NCI-H187 treated with DMSO at 0.1 percent for 48 hours (cell line): ENCODE measurements at regions not wholly inside any gene's neighbourhood (a gene's known extent, or its start where the extent isn't known, plus 50 kb on each side); places are given as distances from the start of the nearest gene placed in this dataset.
"Not testable (repeated sequence)": the region's sequence is repeated elsewhere in the genome, so short reads cannot be mapped to it uniquely, and the experiment has no call there.

ENCODE experiments used
- DNase-seq: peaks from one replicate; lab custom pipeline; 2025; lab: John Stamatoyannopoulos, UW

DNA sequence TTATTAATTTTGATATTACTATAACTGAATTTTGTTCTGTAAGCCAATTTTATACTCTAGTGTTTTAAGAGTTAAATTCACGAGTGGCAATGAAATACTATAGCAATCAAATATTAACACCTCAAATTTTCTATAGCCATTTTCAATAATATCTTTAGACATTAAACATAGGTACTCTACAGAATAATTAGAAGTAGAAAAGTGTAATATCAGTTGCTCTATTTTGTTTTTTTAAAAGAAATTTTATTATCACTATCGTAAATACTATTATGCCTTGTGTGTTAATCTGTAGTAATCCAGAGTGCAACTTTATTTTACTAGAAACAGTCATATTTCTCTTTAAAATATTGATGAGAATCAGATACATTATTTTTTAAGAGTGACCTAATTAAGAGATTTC, 691.2 kb downstream of the USP25 start:
- DNase-seq, result no peak

DNA sequence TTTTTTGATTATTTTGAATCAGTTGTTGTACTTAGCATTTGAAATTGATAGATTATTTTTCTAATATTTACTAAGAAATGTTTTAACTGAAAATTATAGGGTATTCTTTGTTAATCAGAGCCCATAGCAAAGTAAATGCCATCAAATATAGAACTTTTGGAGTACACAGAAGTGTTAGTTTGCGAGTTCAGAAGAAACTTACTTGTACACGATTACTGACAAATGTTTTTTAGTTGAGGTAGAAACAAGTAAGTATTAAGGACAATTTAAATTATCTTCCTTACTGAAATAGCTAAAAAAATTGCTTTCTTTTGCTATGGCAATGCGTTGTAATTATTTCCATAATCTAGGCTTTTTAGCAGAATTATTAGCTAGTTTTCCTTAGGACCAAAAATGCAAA, 692.2 kb downstream of the USP25 start:
- DNase-seq, result no peak

DNA sequence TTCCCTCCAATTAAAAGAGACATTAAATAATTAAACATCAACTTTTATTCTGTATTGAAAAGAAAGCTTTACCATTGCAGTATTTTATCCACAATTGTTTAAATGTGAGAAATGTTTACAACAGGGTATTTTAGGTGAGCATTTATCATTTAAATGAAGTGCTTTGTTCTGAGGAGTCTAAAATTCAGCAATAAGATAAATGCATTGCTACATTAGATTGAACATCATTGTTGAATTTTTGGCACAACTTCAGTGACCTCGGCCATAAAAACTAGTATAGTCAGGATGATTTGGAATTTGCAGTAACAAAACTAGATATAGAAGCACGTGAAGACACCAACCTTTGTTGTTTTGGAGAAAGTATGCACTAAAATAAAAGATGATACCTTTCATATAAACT, 692.9 kb downstream of the USP25 start:
- DNase-seq, result no peak

DNA sequence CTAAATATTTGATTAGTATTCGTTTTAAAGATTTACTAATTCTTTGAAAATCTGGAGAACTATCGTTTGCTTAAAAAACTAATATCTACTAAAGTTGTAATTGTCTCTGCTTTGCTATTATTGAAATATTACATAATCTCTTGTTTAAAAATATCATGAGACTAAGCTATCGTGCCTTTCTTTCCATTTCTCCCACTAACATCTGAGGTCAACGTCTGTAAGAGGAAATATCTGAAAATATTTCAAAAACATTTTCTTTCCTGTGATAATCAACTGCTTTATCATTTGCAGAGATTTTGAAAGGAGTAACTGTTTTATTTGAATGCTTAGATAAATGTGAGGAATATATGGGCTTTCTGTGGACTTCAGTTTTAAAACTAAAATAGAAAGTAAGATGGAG, 694.1 kb downstream of the USP25 start:
- DNase-seq, result no peak

DNA sequence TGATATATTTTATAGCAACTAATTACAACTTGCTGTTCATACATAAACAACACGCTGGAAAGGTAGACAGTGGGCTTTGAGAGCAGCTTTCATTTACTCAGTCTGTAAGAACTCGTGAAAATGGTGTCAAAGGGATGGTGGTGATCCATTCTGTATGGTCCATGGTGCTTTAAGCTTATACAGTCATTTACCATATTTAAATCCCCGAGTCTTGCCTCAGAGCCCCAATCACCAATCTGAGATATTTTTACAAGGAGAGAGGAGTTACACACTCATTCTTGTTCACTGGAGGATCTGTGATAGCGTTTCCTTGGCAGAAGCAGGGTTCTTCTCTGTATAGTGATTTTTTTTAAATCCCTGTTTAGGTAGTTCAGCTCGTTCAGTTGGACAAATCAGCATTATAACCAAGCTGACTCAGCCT, 694.6 kb downstream of the USP25 start:
- DNase-seq, result no peak

DNA sequence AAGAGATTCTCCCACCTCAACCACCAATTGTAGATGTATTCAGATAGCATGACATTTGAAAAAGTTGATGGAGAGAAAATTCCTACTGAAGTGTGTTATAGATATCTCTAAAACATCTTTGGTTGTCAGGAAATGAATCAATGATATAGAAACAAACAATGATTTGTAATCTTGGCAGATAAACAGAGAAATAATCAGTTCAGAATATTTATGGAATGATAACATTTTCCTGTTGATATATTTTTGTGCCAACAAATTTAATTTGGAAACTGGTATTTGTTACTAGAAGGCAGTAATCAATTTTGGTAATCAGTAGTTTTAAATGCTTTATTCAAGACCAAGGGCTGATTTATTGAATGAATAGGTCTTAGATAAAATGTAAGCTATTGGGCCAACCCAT, 695.6 kb downstream of the USP25 start:
- no peak for DNase-seq

DNA sequence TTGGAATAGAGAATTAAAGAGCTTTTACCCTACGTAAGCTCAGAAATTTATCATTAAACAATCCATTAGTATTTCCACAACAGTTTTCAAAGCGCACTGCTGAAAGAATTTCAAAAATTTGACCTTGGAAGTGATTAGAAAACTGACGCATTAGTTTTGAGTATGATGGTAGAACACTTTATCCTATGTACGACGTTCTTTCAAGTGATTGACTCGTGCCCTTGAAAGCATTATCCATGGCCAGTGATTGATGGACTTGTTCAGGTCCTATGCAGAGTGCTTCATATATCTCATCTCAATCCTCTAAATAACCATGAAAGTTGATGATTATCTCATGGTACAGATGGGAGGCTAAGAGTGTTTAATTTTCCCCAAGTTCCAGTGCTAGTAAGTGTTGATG, 697.2 kb downstream of the USP25 start:
- no peak for DNase-seq

DNA sequence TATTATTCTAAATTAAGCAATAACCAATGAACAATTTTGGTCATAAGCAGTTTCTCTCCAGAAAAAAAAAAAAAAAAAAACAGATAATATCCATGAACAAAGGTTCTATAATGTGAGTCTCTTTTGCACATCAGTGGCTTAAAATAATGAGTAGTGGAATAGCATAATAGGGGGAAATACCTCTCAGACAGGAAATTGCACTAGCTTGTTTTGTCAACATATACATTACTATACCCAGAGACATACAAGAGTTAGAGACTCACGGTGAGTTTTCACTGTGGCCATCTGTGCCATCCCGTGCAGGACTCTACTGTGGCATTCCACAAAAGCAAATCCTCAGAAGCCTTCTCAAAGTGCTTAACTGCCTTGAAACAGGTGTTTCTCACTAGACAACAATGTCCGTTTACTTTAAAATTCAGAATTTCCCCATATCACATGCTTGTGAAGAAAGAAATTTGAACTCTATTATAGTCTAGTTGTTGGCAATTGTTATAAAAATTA, 697.9 kb downstream of the USP25 start:
- no peak for DNase-seq

DNA sequence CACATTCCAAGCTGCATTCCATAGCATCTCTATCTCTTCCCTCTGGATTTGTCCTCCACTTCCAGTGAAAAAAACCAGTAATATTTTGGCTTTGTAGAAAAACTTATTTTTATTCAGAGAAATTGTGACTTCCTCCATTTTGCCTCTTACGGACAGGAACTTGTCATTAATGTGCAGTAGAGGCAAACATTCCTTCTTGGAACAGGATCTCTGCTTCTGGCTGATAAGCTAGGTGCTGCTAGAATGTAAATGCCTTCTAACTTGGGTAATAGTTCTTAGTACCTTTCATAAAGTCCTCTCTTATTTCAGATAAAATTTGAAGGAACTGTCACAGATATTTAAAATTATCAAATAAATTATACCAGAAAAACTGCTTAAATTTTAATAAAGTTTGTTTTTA, 707.8 kb downstream of the USP25 start:
- DNase-seq, result no peak

DNA sequence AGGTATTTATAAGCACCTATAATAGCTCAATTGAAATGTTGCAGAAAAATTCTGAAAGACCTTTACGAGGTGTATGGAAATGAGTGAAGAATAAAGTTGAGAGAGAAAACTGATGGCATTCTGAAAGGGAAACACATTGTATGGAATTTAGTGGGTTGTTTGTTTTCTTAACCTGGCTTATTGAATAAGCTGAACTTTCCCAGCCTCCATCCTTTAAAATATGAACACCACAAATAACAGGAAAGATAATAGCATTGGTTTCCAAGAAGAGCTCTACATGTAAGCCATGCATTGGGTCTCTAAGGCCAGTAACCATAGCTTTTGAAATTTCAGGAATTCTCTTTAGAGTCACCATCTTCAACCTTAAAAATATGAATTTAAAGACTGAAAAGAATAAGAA, 709.0 kb downstream of the USP25 start:
- no peak for DNase-seq

DNA sequence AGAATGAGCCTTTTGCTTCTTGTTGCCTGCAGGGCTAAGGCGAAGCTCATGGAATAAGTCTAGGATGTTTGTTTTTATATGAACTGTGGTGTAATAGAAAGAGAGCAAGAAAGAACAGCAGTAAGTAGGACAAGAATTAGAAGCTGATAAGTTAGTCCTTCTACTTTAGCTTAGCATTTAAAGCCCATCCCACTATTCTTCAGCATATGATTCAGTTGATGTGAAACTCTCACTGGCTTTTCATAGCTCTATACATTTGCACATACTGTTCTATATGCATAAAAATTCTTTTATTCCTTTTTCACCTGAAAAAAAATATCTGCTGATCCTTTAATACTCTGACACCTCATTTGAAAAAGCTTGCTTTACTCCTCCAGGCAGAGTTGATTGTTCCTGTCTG, 712.0 kb downstream of the USP25 start:
- no peak for DNase-seq

DNA sequence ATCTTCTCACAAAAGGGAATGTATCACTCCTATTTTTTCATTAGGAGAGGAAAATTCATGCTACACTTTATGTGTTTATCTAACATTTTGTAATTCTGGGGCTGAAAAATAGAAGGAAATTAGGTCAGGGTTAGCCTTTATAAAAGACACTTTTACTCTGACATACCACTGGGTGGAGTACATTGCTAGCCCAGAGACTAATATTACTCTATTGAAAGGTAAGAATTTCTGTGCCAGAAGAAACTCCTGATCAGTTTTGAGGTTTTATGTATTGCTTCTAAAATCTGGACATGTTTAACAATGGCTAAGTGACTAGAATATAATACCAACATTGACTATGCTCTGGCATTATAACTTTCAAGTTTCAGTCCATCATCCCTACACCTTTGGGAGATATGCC, 724.6 kb downstream of the USP25 start:
- DNase-seq, result no peak

DNA sequence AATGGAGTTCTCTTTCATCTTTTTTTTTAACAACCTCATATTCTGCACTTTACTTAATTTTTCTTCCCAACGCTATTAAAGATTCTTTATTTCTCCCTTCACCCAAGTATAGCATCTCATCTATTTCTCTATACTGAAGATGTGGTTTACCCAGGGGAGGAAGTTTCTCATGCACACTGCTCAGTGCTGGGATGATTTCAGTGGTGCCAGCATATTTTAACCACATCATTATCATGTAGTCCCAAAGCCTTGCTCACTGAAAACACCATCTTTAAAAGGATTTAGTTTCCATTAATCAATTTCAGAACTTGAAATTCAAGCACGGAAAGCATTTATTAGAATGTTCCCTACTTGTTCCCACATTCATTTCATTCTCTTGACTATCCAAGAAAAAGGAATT, 725.7 kb downstream of the USP25 start:
- no peak for DNase-seq

DNA sequence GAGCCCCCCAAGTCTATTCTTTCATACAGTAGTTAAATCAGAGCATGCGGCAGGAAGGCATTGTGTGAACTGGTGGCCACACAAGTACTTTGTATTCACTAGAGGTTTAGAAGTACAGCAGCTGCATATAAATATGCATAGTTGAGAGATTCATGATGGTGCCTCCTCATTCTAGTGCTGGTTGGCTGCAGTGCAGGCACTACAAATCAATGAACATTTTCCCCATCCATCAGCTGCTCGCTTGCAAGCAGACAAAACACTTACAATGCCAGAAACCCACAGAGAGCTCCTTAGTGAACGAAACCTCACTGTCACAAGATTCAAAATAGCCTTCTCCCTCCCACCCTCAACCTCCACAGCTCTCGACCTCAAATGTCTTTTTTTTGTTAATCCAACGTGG, 726.2 kb downstream of the USP25 start:
- DNase-seq, result peak; percentile 96

DNA sequence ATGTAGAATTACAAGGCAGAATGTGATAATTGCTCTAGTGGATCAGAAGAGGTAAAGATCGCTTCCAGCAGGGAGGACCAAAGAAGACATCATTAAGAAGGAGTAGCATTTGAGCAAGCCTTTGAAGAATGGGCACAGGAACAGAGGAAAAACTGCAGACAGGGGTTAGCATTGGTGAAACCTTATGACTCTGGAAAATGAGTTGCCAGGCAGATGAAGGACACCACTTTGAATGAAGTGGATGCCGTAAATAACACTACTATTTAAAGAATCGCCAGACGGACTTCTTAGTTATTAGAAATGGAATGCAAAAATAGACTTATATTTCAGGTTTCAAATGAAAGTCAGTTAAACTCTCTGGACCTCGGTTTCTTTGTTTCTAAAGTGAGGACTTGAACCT, 727.7 kb downstream of the USP25 start:
- DNase-seq, result no peak

DNA sequence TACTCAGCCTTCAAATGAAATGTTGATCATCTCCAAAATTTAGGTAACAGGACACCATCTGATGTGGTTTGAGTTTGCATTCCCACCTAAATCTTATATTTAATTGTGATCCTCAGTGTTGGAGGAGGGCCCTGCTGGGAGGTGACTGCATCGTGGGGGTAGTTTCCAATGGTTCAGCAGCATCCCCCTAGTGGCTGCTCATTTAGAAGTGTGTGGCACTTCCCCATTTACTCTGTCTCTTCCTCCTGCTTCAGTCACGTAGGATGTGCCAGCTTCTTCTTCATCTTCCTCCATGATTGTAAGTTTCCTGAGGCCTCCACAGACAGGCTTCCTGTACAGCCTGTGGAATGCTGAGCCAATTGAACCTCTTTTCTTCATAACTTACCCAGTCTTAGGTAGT, 731.2 kb downstream of the USP25 start:
- DNase-seq, result no peak

DNA sequence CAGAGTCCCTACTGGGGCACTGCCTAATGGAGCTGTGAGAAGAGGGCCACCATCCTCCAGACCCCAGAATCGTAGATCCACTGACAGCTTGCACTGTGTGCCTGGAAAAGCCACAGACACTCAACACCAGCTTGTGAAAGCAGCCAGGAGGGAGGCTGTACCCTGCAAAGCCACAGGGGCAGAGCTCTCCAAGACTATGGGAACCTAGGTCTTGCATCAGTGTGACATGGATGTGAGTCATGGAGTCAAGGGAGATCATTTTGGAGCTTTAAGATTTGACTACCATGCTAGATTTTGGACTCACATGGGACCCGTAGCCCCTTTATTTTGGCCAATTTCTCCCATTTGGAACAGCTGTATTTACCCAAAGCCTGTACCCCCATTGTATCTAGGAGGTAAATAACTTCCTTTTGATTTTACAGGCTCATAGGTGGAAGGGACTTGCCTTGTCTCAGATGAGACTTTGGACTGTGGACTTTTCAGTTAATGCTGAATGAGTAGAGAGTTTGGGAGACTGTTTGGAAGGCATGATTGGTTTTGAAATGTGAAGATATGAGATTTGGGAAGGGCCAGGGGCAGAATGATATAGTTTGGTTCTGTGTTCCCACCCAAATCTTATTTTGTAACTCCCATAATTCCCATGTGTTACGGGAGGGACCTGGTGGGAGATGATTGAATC, 734.6 kb downstream of the USP25 start:
- DNase-seq, result not testable (repeated sequence)

DNA sequence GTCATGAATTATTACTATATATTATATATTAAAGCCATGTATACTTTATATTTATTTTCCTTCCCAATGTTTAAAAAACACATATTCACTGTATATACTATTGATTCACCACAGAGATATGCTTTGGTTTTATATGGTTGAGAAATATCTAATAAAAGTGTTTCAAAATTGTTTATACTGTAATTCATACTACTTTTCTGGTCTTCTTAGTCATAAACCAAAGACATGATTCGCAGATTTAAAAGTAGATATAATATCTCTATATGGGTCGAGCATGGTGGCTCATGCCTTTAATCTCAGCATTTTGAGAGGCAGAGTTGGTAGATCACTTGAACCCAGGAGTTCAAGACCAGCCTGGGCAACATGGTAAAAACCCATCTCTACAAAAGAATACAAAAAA, 738.4 kb downstream of the USP25 start:
- no peak for DNase-seq

DNA sequence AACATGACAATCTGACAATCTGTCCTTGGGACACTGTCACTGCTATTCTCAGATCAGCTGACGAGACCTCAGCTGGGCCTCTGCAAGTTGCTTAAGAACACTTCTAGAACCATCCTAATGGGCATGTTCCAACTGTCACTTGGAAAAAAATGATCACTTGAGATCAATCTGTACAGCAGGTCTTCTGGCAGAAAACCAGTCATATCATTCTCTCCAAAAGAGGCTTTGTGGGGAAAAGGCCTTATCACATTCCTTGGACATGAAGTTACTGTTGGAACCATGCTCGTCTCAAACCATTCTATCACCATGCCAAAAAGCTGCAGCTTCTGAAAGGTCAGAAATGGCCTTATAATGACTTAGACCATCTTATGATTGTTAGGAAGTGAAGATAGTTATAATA, 744.2 kb downstream of the USP25 start:
- no peak for DNase-seq

DNA sequence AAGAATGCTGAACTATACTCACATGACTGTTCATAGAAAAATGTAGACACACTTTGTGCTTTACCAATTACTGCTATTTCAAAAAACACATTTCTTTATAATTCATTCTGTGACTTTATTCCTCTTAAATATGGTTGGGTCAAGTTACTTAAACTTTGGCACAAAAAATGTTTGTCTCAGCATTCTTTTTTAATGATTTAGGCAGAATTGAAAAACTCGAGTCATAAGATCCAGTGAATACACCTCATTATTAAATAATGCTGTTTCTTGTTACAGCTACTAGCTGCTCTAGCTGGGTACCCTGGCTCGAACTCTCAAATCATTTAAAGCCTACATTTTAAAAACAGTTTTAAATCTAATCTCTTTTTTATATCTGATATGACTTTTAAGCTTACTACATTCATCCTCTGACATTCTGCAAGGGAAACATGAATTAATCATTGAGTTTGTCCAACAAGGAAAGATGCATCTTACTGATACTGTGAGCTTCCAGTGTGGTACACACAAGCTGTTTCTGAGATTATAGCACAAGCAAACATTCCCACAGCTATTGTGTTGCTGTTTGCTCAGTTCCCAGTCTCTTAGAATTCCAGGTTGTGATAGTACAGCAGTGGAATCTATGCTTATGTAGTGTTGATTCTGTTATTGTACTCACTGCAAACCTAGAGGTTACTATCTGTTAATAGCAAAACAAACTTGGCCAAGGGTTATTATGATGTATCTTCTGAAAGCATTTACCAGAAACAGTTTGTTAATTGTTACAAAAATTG, 746.5 kb downstream of the USP25 start:
- DNase-seq, result no peak

DNA sequence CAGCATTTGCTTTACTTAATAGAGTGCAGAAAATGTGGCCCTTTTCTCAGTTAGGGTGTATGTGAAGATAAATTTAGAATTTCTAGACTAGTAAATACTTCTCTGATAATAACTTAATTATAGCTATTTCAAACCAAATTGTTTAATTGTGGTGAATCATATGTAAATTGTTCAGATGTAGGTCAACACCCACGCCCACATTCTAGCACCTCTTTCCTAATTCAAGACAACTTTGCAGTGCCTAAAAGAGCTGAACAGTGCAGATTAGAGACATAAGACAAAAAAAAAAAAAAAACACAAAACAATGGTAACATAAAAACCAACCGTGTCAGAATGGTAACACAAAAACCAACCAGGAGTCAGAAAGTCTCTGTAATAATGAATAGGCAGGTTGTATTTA, 758.3 kb downstream of the USP25 start:
- DNase-seq, result no peak

DNA sequence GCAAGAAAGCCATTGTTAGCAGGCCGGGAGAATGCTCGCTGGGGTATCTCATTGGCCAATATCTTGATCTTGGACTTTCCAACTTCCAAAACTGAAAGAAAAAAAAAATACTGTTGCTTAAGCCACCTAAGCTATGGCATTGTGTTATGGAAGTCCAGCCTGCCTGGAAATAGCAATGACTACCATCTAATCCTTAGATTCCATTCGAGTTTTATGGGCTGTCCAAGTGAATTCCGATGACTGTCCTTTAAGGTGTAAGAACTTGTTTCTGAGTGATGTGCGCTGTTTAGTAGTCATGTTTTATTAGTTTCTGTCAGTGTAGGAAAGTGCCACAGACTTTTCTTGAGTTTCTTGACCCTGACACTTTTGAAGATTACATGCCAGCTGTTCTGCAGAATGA, 762.6 kb downstream of the USP25 start:
- no peak for DNase-seq

DNA sequence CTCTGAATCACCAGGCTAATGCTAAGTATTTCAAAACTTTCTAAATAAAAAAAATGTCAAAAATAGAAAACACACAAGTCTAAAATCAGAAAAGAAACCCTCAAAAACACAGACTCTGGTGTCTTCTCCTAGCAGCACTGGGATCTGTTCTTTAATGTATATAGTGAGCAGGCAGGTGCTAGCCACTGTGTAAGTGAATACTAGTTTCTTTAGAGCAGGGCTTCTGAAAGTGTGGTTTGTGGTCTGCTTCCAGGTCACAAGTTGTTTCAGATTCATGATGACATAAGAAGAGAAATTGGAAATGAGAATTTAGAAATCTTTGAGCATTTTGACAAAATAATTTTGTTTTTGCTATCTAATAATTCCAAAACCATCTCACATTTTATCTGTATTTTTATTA, 763.1 kb downstream of the USP25 start:
- DNase-seq, result no peak

DNA sequence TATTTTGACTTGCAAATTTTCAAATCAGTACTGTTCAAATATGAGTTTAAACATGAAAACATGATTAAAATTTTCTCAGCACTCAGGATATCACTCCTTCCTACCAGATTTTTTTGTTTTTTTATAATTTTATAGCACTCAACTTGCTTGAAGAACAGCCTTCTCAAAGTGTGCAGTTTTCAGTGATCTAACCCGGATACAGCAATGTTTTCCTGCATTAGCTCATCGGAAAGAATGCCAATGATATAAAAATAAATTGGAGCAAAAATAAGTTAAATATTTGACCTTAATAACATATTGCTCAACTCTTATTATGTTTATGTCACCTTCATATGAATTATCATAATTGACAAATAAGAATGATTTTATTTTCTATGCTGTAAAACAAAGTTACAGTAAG, 766.8 kb downstream of the USP25 start:
- no peak for DNase-seq
